OCI-LY7 (cell line): ENCODE measurements at regions not wholly inside any gene's neighbourhood (a gene's known extent, or its start where the extent isn't known, plus 50 kb on each side); places are given as distances from the start of the nearest gene placed in this dataset.

Experiments
- BruUV-seq: library from RNA; stranded (reverse); fragments of 400-500 nt; replicated peaks from 2 replicates; lab custom pipeline; 2021; lab: Mats Ljungman, UMichigan
- CTCF ChIA-PET: fragments of 300-600 bp; sonication (Branson Sonifier 250); formaldehyde crosslinking; loops from one replicate; lab custom pipeline; 2022; ENCODE audit warnings: antibody characterized with exemption; ENCODE audit not compliant: unreplicated experiment; lab: Charles Lee
- POLR2A ChIA-PET: fragments of 300-600 bp; sonication (Branson Sonifier 250); formaldehyde crosslinking; loops from one replicate; lab custom pipeline; 2022; ENCODE audit warnings: antibody characterized with exemption; lab: Charles Lee
- DNase-seq: peaks from one replicate; pipeline ENCODE4 v3.0.0-alpha.2; 2015; ENCODE audit warnings: low spot score
- H2AFZ ChIP-seq: fragments of 200-600 bp; sonication (generic), shearing (Covaris generic); 2 replicates; pipeline ENCODE4 v1.6.1; 2014; ENCODE audit warnings: mild to moderate bottlenecking, antibody characterized with exemption, low read length, moderate library complexity
- H3K27ac ChIP-seq: fragments of 200-600 bp; sonication (generic); 2 replicates; pipeline ENCODE4 v1.5.1; 2014; ENCODE audit warnings: mixed run types, low read depth, mild to moderate bottlenecking, moderate library complexity, low read length, inconsistent platforms; ENCODE audit not compliant: poor library complexity, severe bottlenecking
- H3K36me3 ChIP-seq: fragments of 200-600 bp; sonication (generic); 2 replicates; pipeline ENCODE4 v1.6.1; 2014; ENCODE audit warnings: mild to moderate bottlenecking, antibody characterized with exemption, low read length, moderate library complexity, mixed read lengths; ENCODE audit not compliant: insufficient read depth
- H3K4me1 ChIP-seq: fragments of 200-600 bp; sonication (generic); 2 replicates; pipeline ENCODE4 v1.5.1; 2014; ENCODE audit warnings: mild to moderate bottlenecking, low read length; ENCODE audit not compliant: insufficient read depth, poor library complexity, severe bottlenecking
- H3K4me2 ChIP-seq: fragments of 200-600 bp; sonication (generic); 2 replicates; pipeline ENCODE4 v1.6.1; 2014; ENCODE audit warnings: mild to moderate bottlenecking, low read length
- H3K4me3 ChIP-seq: fragments of 200-600 bp; sonication (generic); 2 replicates; pipeline ENCODE4 v1.5.1; 2014; ENCODE audit warnings: mild to moderate bottlenecking, low read depth, low read length; ENCODE audit not compliant: poor library complexity, severe bottlenecking
- H3K79me2 ChIP-seq: fragments of 200-600 bp; sonication (generic); 2 replicates; pipeline ENCODE4 v1.6.1; 2016; ENCODE audit warnings: low read depth, mild to moderate bottlenecking, low read length, moderate library complexity, mixed read lengths; ENCODE audit not compliant: insufficient read depth
- H3K9me2 ChIP-seq: fragments of 200-600 bp; sonication (generic); 2 replicates; pipeline ENCODE4 v1.6.1; 2016; ENCODE audit warnings: mild to moderate bottlenecking, low read length, mixed read lengths; ENCODE audit not compliant: insufficient read depth
- H3K9me3 ChIP-seq: fragments of 200-600 bp; sonication (generic); 2 replicates; pipeline ENCODE4 v1.6.1; 2014; ENCODE audit warnings: mild to moderate bottlenecking, mixed run types, low read length, mixed read lengths
- H4K20me1 ChIP-seq: fragments of 200-600 bp; sonication (generic); 2 replicates; pipeline ENCODE4 v1.6.1; 2014; ENCODE audit warnings: mild to moderate bottlenecking, antibody characterized with exemption, low read length, moderate library complexity, mixed read lengths; ENCODE audit not compliant: insufficient read depth
- CTCF ChIP-seq: fragments of 200-600 bp; sonication (generic); conservative IDR thresholded peaks from 2 replicates; pipeline ENCODE4 v1.5.1; 2014; ENCODE audit warnings: mild to moderate bottlenecking, antibody characterized with exemption, low read length, moderate library complexity, mixed read lengths
- EZH2phosphoT487 ChIP-seq: fragments of 200-600 bp; sonication (generic); IDR thresholded peaks from 2 replicates; pipeline ENCODE4 v1.6.1; 2018; ENCODE audit warnings: low read depth, borderline replicate concordance, mild to moderate bottlenecking, mixed run types, antibody characterized with exemption, low read length, moderate library complexity, mixed read lengths
- intact Hi-C: fragments of 100-400 bp; cut with micrococcal nuclease; formaldehyde crosslinking; loops from one replicate; pipeline ENCODE4 v1.10.0; 2022; ENCODE audit not compliant: unreplicated experiment

DNA sequence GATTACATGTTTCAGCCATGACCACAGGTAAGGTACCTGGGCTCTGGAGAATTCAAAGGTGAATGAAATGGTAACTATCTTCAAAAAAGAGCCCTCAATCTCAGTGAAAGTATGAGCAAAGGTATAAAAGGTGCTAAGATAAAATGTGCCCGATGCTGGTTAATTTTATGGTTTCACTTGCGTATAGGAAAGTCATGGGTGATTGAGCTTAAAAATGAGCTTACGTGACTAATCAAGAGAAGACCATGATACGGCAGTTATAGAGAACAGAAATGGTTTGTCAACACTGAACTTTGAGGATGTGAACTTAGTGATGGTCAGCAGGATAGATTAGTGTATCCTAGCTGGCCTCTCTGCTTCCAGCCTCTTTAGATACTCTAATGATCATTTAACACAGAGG lies 320.1 kb downstream of the DEPDC1B start:
- BruUV-seq: no TSS peak
- DNase-seq: no peak
- Histone ChIP-seq H3K79me2 (no peaks in the 10 kb centered on the region), H3K9me3 (no peaks in the 10 kb centered on the region), H2AFZ (no peak overlapping the region), H4K20me1 (no peaks in the 10 kb centered on the region), H3K27ac (no peak overlapping the region), H3K9me2 (no peaks in the 10 kb centered on the region), H3K4me2 (no peak overlapping the region), H3K4me3 (no peak overlapping the region), H3K36me3 (no peaks in the 10 kb centered on the region), H3K4me1 (no peaks in the 10 kb centered on the region)
- POLR2A ChIA-PET: interaction anchor here (1.0 kb wide), 1 partner anchor 14 kb away, joined by 3 read pairs; no protein-coding TSS in a partner anchor
- no peak for TF ChIP-seq CTCF
- TF ChIP-seq EZH2phosphoT487: no peak
- intact Hi-C loops: loop anchor here (10.0 kb wide), 1 partner anchor 575 kb away; no protein-coding TSS in a partner anchor
- CTCF ChIA-PET: no interaction called here

DNA sequence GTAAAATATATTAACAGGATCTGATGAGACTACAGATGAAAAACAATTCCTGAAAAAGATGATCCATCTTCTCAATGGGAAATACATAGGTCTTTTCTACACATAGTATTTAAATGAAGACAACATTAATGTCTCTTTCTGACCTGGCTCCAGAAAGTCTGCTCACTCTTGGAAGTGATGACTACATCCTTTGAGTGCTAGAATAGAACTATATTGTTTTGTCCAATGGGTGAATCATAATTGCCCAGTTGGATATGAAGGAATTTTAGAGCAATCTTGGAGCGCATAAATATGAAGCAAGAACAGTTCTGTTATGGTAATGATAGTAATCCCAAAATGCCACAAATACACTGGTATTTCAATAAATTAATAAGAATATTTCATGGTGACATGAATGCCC lies 322.1 kb downstream of the DEPDC1B start:
- Histone ChIP-seq H3K36me3 (no peaks in the 10 kb centered on the region), H2AFZ (no peak overlapping the region), H4K20me1 (no peaks in the 10 kb centered on the region), H3K79me2 (no peaks in the 10 kb centered on the region), H3K9me2 (no peaks in the 10 kb centered on the region), H3K27ac (no peak overlapping the region), H3K9me3 (no peaks in the 10 kb centered on the region), H3K4me1 (no peaks in the 10 kb centered on the region), H3K4me3 (no peak overlapping the region), H3K4me2 (no peak overlapping the region)
- TF ChIP-seq EZH2phosphoT487 (no peak), CTCF (no peak)
- BruUV-seq: no TSS peak
- ChIA-PET POLR2A (no interaction called here), CTCF (no interaction called here)
- intact Hi-C loops: no loop called here
- DNase-seq: no peak

DNA sequence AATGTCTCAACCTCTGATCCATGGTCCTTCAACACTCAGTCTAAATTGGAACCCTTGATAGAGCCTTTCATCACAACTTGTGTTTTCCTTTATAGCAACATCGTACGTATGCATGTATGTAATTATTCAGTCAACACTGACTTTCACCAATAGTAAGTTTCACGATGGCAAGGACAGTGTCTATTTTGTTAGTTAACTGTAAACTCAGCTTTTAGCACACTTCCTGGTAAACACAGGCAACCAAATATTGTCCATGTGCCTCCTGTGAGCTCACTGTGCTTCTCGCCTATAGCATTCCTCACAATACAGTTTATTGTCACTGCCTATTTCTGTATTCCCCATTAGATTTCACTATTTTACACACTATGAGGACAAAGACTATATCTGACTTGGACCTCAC lies 323.1 kb downstream of the DEPDC1B start:
- BruUV-seq: no TSS peak
- Histone ChIP-seq H3K4me3 (no peak overlapping the region), H3K9me3 (no peaks in the 10 kb centered on the region), H3K4me2 (no peak overlapping the region), H3K79me2 (no peaks in the 10 kb centered on the region), H4K20me1 (no peaks in the 10 kb centered on the region), H2AFZ (no peak overlapping the region), H3K9me2 (no peaks in the 10 kb centered on the region), H3K36me3 (no peaks in the 10 kb centered on the region), H3K27ac (no peak overlapping the region), H3K4me1 (no peaks in the 10 kb centered on the region)
- intact Hi-C loops: no loop called here
- TF ChIP-seq CTCF: no peak
- no peak for TF ChIP-seq EZH2phosphoT487
- ChIA-PET CTCF (no interaction called here), POLR2A (interaction anchor here (0.6 to 0.8 kb wide), 2 partner anchors 32 to 1594 kb away, joined by 4 to 5 read pairs; no protein-coding TSS in a partner anchor)
- no peak for DNase-seq
